IMR-90 (cell line): ENCODE measurements at regions not wholly inside any gene's neighbourhood (a gene's known extent, or its start where the extent isn't known, plus 50 kb on each side); places are given as distances from the start of the nearest gene placed in this dataset.
A peak's percentile ranks its signal among the peaks of the same experiment; 100 is the strongest.

Experiments
- ATAC-seq: fragments of 200-7000 bp; cut with Tn5 transposase; 2 replicates; pipeline ENCODE4 v1.9.1; 2020; ENCODE audit warnings: low read depth, mild to moderate bottlenecking, moderate library complexity
- BruUV-seq: library from RNA; stranded (reverse); fragments of 400-500 nt; replicated peaks from 2 replicates; lab custom pipeline; 2021; lab: Mats Ljungman, UMichigan
- CTCF ChIA-PET: fragments of 300-600 bp; formaldehyde crosslinking; extraction: SDS; loops from one replicate; lab custom pipeline; 2021; ENCODE audit warnings: antibody characterized with exemption; lab: Yijun Ruan, JAX
- POLR2A ChIA-PET: fragments of 300-600 bp; sonication (Branson Sonifier 250); formaldehyde crosslinking; loops from one replicate; lab custom pipeline; 2022; ENCODE audit warnings: antibody characterized with exemption; ENCODE audit not compliant: unreplicated experiment; lab: Charles Lee
- DNase-seq: peaks from one replicate; pipeline ENCODE4 v3.0.0; 2013
- H2AFZ ChIP-seq: replicated peaks from 2 replicates; pipeline ENCODE3; 2013; ENCODE audit warnings: low read length, mild to moderate bottlenecking; ENCODE audit not compliant: poor library complexity
- H2AK5ac ChIP-seq: 2 replicates; pipeline ENCODE4 v1.6.1; 2013; ENCODE audit warnings: low read depth, low read length, inconsistent platforms
- H2AK9ac ChIP-seq: replicated peaks from 2 replicates; pipeline ENCODE3; 2013; ENCODE audit warnings: mild to moderate bottlenecking, low read depth, low read length, moderate library complexity; ENCODE audit not compliant: poor library complexity
- H2BK120ac ChIP-seq: 2 replicates; pipeline ENCODE4 v1.6.1; 2013; ENCODE audit warnings: low read depth, low read length, inconsistent platforms
- H2BK15ac ChIP-seq: 3 replicates; pipeline ENCODE4 v1.6.1; 2013; ENCODE audit warnings: low read depth, low read length, inconsistent platforms
- H2BK20ac ChIP-seq: 2 replicates; pipeline ENCODE4 v1.6.1; 2013; ENCODE audit warnings: low read depth, mild to moderate bottlenecking, inconsistent platforms, low read length, moderate library complexity
- H2BK5ac ChIP-seq: 2 replicates; pipeline ENCODE4 v1.6.1; 2013; ENCODE audit warnings: mild to moderate bottlenecking, low read depth, low read length, inconsistent platforms; ENCODE audit not compliant: poor library complexity, severe bottlenecking
- H3K14ac ChIP-seq: replicated peaks from 2 replicates; pipeline ENCODE4 v1.6.1; 2013; ENCODE audit warnings: low read depth, low read length, inconsistent platforms
- H3K18ac ChIP-seq: 2 replicates; pipeline ENCODE4 v1.6.1; 2013; ENCODE audit warnings: low read depth, low read length, control low read depth
- H3K23ac ChIP-seq: 2 replicates; pipeline ENCODE4 v1.6.1; 2013; ENCODE audit warnings: low read depth, low read length, inconsistent platforms
- H3K27ac ChIP-seq: 2 replicates; pipeline ENCODE4 v1.5.1; 2013; ENCODE audit warnings: mild to moderate bottlenecking, control low read depth, low read length; ENCODE audit not compliant: insufficient read depth
- H3K27me3 ChIP-seq: 2 replicates; pipeline ENCODE4 v1.6.1; 2013; ENCODE audit warnings: low read length; ENCODE audit not compliant: control insufficient read depth, insufficient read depth
- H3K36me3 ChIP-seq: 2 replicates; pipeline ENCODE4 v1.6.1; 2013; ENCODE audit warnings: low read length, mixed read lengths; ENCODE audit not compliant: control insufficient read depth, insufficient read depth
- H3K4ac ChIP-seq: 2 replicates; pipeline ENCODE4 v1.6.1; 2013; ENCODE audit warnings: low read depth, low read length, inconsistent platforms
- H3K4me1 ChIP-seq: 2 replicates; pipeline ENCODE4 v1.6.1; 2013; ENCODE audit warnings: low read length, mixed read lengths; ENCODE audit not compliant: control insufficient read depth, insufficient read depth
- H3K4me2 ChIP-seq: 2 replicates; pipeline ENCODE4 v1.6.1; 2013; ENCODE audit warnings: low read depth, mild to moderate bottlenecking, control low read depth, low read length, moderate library complexity
- H3K4me3 ChIP-seq: 2 replicates; pipeline ENCODE4 v1.5.1; 2013; ENCODE audit warnings: low read depth, mild to moderate bottlenecking, control low read depth, low read length, moderate library complexity; ENCODE audit not compliant: insufficient read depth
- H3K56ac ChIP-seq: 2 replicates; pipeline ENCODE4 v1.6.1; 2013; ENCODE audit warnings: low read length, inconsistent platforms; ENCODE audit not compliant: insufficient read depth; ENCODE audit errors: extremely low read depth
- H3K79me1 ChIP-seq, 2 experiments: 2 replicates each; pipeline ENCODE4 v1.6.1; 2013; ENCODE audit warnings: low read length in 2 of 2, inconsistent platforms in 1 of 2, low read depth in 1 of 2
- H3K9ac ChIP-seq: 2 replicates; pipeline ENCODE4 v1.6.1; 2013; ENCODE audit warnings: low read depth, low read length, control low read depth
- H3K9me1 ChIP-seq: 2 replicates; pipeline ENCODE4 v1.6.1; 2013; ENCODE audit warnings: low read length, inconsistent platforms; ENCODE audit not compliant: insufficient read depth
- H3K9me3 ChIP-seq: 2 replicates; pipeline ENCODE4 v1.6.1; 2013; ENCODE audit warnings: low read length; ENCODE audit not compliant: control insufficient read depth, insufficient read depth
- H4K20me1 ChIP-seq: 2 replicates; pipeline ENCODE4 v1.6.1; 2013; ENCODE audit warnings: low read length, inconsistent platforms; ENCODE audit not compliant: insufficient read depth
- H4K5ac ChIP-seq: 2 replicates; pipeline ENCODE4 v1.6.1; 2013; ENCODE audit warnings: mild to moderate bottlenecking, low read depth, low read length, control low read depth
- H4K8ac ChIP-seq, 2 experiments: 2 replicates each; pipeline ENCODE4 v1.6.1; 2013; ENCODE audit warnings: low read depth in 2 of 2, low read length in 2 of 2, control low read depth in 1 of 2, inconsistent platforms in 1 of 2
- H4K91ac ChIP-seq: 2 replicates; pipeline ENCODE4 v1.6.1; 2013; ENCODE audit warnings: low read depth, low read length, inconsistent platforms; ENCODE audit not compliant: insufficient read depth
- CHD1 ChIP-seq: IDR thresholded peaks from 2 replicates; pipeline ENCODE4 v1.6.1; 2012; ENCODE audit warnings: low read depth, low read length, improper control_type of control experiment
- WGBS, 2 experiments: methylation state at CpG; one replicate each; pipeline versions ENCODE4 v1.1.5 to v1.1.7; 2013; ENCODE audit warnings: missing lambda C conversion rate in 2 of 2; ENCODE audit not compliant: insufficient read length in 1 of 2; ENCODE audit errors: extremely low coverage in 2 of 2; 5-methylcytosine and 5-hydroxymethylcytosine counted together
- dilution Hi-C: fragments of 300-500 bp; cut with HindIII; formaldehyde crosslinking; loops from one replicate; pipeline ENCODE4 v1.14.3; 2018; ENCODE audit warnings: low sequenced_read_pairs; ENCODE audit not compliant: unreplicated experiment
- in situ Hi-C: fragments of 300-500 bp; cut with MboI; formaldehyde crosslinking; loops from 3 replicates; pipeline ENCODE4 v1.14.3; 2019; ENCODE audit warnings: low sequenced_read_pairs, inconsistent platforms, mixed read lengths
- intact Hi-C: fragments of 100-400 bp; cut with micrococcal nuclease; formaldehyde crosslinking; loops from 2 replicates; pipeline ENCODE4 v1.10.0; 2022

DNA sequence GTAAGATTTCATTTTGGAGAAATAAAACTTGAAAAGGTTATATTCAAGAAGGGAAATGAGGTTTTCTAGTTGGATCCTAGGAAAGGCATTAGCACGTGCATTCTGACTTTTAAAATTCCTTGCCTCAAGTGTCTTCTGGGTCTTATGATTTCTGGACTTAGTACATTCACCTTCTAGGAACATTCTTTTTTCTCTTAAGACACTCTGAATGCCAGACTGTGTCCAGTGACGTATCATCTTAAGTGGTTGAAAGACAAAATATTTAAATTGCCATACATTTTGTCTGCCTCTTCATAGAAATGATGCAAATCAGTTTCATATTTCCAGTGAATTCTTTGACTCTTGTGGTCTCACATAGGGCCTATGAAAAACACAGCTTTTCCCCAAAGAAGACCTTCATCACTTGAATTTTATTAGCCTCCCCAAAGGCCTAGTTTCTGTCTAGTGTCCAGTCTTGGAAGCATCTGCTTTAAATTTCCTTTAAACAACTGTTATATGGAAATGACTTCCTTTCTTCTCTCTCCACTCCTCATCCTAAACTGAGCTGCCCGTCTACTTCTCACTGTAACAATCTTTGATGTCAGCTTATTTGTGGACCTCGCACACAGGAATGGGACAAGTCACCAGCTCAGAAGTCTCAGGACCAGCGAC is 187.2 kb downstream of the HLX start:
- Histone ChIP-seq H3K56ac (no peak overlapping the region), H3K9me1 (no peaks in the 10 kb centered on the region), H2BK15ac (no peak overlapping the region), H3K9me3 (no peaks in the 10 kb centered on the region), H2BK20ac (no peak overlapping the region), H4K8ac (no peak overlapping the region), H2BK5ac (no peak overlapping the region), H3K4me1 (no peaks in the 10 kb centered on the region), H2BK120ac (no peak overlapping the region), H3K27ac (no peak overlapping the region), H2AK9ac (no peak overlapping the region), H3K4ac (no peak overlapping the region), H3K36me3 (no peaks in the 10 kb centered on the region; the same call in 1 of the 2 replicates), H4K5ac (no peak overlapping the region), H3K27me3 (no peaks in the 10 kb centered on the region), H4K20me1 (no peaks in the 10 kb centered on the region), H4K91ac (no peak overlapping the region), H2AFZ (peak overlapping the region; percentile 56), H3K9ac (no peak overlapping the region), H3K4me3 (no peak overlapping the region), H3K79me1 (no peaks in the 10 kb centered on the region), H3K18ac (no peak overlapping the region), H3K23ac (no peak overlapping the region), H3K14ac (no peak overlapping the region), H2AK5ac (no peak overlapping the region), H3K4me2 (no peak overlapping the region)
- CTCF ChIA-PET, result no interaction called here
- BruUV-seq, result no TSS peak
- intact Hi-C loops, result no loop called here
- dilution Hi-C loops, result no loop called here
- no peak for ATAC-seq
- POLR2A ChIA-PET, result no interaction called here
- DNase-seq, result no peak
- no peak for TF ChIP-seq CHD1
- in situ Hi-C loops, result no loop called here
- 100% methylated on average over 3 of the region's 5 CpGs; no CpG with 5 or more reads in 1 of the 2 experiments for WGBS, 2 experiments
